SU-DHL-6 (cell line): ENCODE measurements at regions not wholly inside any gene's neighbourhood (a gene's known extent, or its start where the extent isn't known, plus 50 kb on each side); places are given as distances from the start of the nearest gene placed in this dataset.

Experiments
- H2AFZ ChIP-seq: fragments of 200-600 bp; sonication (generic); 2 replicates; pipeline ENCODE4 v1.6.1; 2014; ENCODE audit warnings: low read depth, mild to moderate bottlenecking, moderate library complexity, mixed read lengths, antibody characterized with exemption, low read length; ENCODE audit not compliant: severe bottlenecking
- H3F3A ChIP-seq: fragments of 200-600 bp; shearing (Covaris generic); 2 replicates; pipeline ENCODE4 v1.6.0; 2016; ENCODE audit warnings: antibody characterized with exemption, mild to moderate bottlenecking; ENCODE audit not compliant: insufficient read depth
- H3K27ac ChIP-seq: fragments of 200-600 bp; sonication (generic); 2 replicates; pipeline ENCODE4 v1.5.1; 2016; ENCODE audit warnings: low read depth, mild to moderate bottlenecking, low read length, moderate library complexity, mixed read lengths
- H3K27me3 ChIP-seq: fragments of 200-600 bp; sonication (generic), shearing (Covaris generic); 2 replicates; pipeline ENCODE4 v1.6.0; 2014; ENCODE audit warnings: mild to moderate bottlenecking, low read length
- H3K36me3 ChIP-seq: fragments of 200-600 bp; sonication (generic); 2 replicates; pipeline ENCODE4 v1.6.1; 2014; ENCODE audit warnings: mild to moderate bottlenecking, low read length, mixed read lengths
- H3K4me2 ChIP-seq: fragments of 300-600, 200-600 bp; shearing (Covaris generic), sonication (generic); 2 replicates; pipeline ENCODE4 v1.6.0; 2014; ENCODE audit warnings: low read length, low read depth, mild to moderate bottlenecking; ENCODE audit not compliant: poor library complexity, severe bottlenecking
- H3K4me3 ChIP-seq: fragments of 200-600 bp; sonication (generic); 2 replicates; pipeline ENCODE4 v1.5.1; 2014; ENCODE audit warnings: antibody characterized with exemption, low read length, mild to moderate bottlenecking, mixed read lengths; ENCODE audit not compliant: insufficient read depth, poor library complexity, severe bottlenecking
- H3K79me2 ChIP-seq: fragments of 200-600 bp; sonication (generic); 2 replicates; pipeline ENCODE4 v1.6.1; 2014; ENCODE audit warnings: mild to moderate bottlenecking, low read length, moderate library complexity; ENCODE audit not compliant: insufficient read depth
- H3K9ac ChIP-seq: fragments of 200-600 bp; sonication (generic); 2 replicates; pipeline ENCODE4 v1.7.0; 2014; ENCODE audit warnings: mild to moderate bottlenecking, low read length
- H3K9me2 ChIP-seq: fragments of 200-600 bp; sonication (generic); replicated peaks from 2 replicates; pipeline ENCODE4 v1.6.1; 2014; ENCODE audit warnings: low read length; ENCODE audit not compliant: insufficient read depth
- H3K9me3 ChIP-seq: fragments of 200-600 bp; sonication (generic); 2 replicates; pipeline ENCODE4 v1.6.1; 2014; ENCODE audit warnings: low read length, mixed read lengths; ENCODE audit not compliant: insufficient read depth
- H4K20me1 ChIP-seq: fragments of 200-600 bp; sonication (generic); 2 replicates; pipeline ENCODE4 v1.6.1; 2014; ENCODE audit warnings: low read depth, mild to moderate bottlenecking, antibody characterized with exemption, low read length, moderate library complexity, mixed read lengths
- EZH2phosphoT487 ChIP-seq: fragments of 200-600 bp; sonication (generic), shearing (Covaris generic); conservative IDR thresholded peaks from 2 replicates; pipeline ENCODE4 v1.6.1; 2018; ENCODE audit warnings: mild to moderate bottlenecking, antibody characterized with exemption, low read length, moderate library complexity, mixed read lengths
- TF ChIP-seq, protein P1 (sequence below): fragments of 200-600 bp; sonication (generic); IDR thresholded peaks from one replicate; pipeline ENCODE4 v1.5.1; 2017; ENCODE audit warnings: antibody characterized with exemption, mild to moderate bottlenecking, low read length, moderate library complexity; ENCODE audit not compliant: insufficient read depth, poor library complexity, severe bottlenecking

DNA sequence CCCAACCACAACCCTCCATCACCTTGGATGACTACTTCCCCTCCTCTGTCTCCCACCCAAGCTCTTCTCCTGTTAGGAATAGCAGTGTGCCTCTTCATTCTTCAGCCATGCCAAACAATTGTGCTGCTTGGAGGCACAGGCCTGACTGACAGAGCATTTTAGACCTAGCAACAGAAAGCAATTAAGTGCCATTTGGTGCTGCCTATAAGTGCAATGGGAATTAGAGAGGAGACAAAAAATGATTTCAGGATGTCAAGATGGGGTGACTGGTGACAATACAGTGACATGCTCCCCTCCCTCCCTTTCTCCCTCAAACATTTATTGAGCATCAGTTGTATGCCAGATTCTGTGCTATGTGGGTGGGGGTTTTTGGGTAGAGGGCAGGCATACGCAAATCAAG is 322.6 kb upstream of the MOCS1 start:
- H3F3A ChIP-seq: no peaks in the 10 kb centered on the region
- no peaks in the 10 kb centered on the region for H3K27me3 ChIP-seq
- TF ChIP-seq EZH2phosphoT487: no peak
- TF ChIP-seq, protein P1, sequence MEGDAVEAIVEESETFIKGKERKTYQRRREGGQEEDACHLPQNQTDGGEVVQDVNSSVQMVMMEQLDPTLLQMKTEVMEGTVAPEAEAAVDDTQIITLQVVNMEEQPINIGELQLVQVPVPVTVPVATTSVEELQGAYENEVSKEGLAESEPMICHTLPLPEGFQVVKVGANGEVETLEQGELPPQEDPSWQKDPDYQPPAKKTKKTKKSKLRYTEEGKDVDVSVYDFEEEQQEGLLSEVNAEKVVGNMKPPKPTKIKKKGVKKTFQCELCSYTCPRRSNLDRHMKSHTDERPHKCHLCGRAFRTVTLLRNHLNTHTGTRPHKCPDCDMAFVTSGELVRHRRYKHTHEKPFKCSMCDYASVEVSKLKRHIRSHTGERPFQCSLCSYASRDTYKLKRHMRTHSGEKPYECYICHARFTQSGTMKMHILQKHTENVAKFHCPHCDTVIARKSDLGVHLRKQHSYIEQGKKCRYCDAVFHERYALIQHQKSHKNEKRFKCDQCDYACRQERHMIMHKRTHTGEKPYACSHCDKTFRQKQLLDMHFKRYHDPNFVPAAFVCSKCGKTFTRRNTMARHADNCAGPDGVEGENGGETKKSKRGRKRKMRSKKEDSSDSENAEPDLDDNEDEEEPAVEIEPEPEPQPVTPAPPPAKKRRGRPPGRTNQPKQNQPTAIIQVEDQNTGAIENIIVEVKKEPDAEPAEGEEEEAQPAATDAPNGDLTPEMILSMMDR: no peak
- no peaks in the 10 kb centered on the region for H3K9me2 ChIP-seq
- no peak overlapping the region for H3K4me3 ChIP-seq
- H3K9ac ChIP-seq: no peak overlapping the region
- no peaks in the 10 kb centered on the region for H4K20me1 ChIP-seq
- H3K79me2 ChIP-seq: no peaks in the 10 kb centered on the region
- peaks cover 8% of the 10 kb centered on the region; the same call in 1 of the 2 replicates for H3K9me3 ChIP-seq
- no peaks in the 10 kb centered on the region for H3K36me3 ChIP-seq
- H3K27ac ChIP-seq: no peak overlapping the region
- no peak overlapping the region for H3K4me2 ChIP-seq
- no peak overlapping the region for H2AFZ ChIP-seq

DNA sequence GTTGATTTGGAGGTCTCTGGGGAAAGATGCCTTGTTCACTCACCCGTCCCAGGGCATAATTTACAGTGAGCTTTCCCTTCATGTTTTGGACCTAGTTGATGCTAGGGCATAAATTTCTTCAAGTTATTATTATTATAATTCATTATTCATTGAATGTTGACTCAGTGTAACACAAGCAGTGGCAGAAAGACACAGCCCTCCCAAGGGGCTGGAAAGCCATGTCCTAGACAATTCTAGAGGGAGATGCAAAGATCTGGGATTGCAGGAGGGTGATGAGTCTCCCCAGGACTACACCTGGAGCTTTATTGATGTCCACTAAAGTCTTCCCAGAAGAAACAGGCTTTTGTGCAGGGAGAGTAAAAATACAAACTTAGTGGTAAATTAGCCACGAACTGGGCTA is 322.0 kb upstream of the MOCS1 start:
- H2AFZ ChIP-seq: no peak overlapping the region
- no peak overlapping the region for H3K4me3 ChIP-seq
- H3K36me3 ChIP-seq: no peaks in the 10 kb centered on the region
- H3K9me3 ChIP-seq: peaks cover 7% of the 10 kb centered on the region; the same call in 1 of the 2 replicates
- H3K27ac ChIP-seq: no peak overlapping the region
- no peaks in the 10 kb centered on the region for H3K27me3 ChIP-seq
- H4K20me1 ChIP-seq: no peaks in the 10 kb centered on the region
- no peak for TF ChIP-seq EZH2phosphoT487
- no peak overlapping the region for H3K9ac ChIP-seq
- no peaks in the 10 kb centered on the region for H3K9me2 ChIP-seq
- no peak overlapping the region for H3K4me2 ChIP-seq
- H3F3A ChIP-seq: no peaks in the 10 kb centered on the region
- no peaks in the 10 kb centered on the region for H3K79me2 ChIP-seq

DNA sequence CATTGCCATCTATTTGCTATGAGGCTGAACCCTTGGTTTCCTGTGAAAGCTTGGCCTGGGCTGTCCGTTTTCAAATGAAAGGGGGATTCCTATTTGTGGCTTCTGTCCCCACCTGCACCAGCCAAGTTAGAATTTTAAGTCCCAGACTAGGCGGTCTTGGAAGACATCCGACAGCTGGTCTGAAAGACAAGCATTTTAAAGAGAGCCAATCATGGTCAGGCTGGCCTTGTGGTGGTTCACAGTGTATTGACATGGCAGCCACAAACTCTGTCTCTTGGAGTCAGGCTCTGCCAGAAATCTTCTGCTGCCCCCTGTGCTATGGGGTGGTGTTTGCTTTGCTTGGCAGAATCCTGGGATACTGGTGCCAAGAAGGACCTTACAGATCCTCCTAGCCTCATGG is 319.2 kb upstream of the MOCS1 start:
- no peak overlapping the region for H3K9ac ChIP-seq
- H3K4me3 ChIP-seq: no peak overlapping the region
- H3K27ac ChIP-seq: no peak overlapping the region
- H3K27me3 ChIP-seq: no peaks in the 10 kb centered on the region
- no peaks in the 10 kb centered on the region for H3F3A ChIP-seq
- H4K20me1 ChIP-seq: no peaks in the 10 kb centered on the region
- no peak overlapping the region for H2AFZ ChIP-seq
- no peaks in the 10 kb centered on the region for H3K9me2 ChIP-seq
- no peak overlapping the region for H3K4me2 ChIP-seq
- H3K36me3 ChIP-seq: no peaks in the 10 kb centered on the region
- H3K79me2 ChIP-seq: no peaks in the 10 kb centered on the region
- H3K9me3 ChIP-seq: no peaks in the 10 kb centered on the region
- TF ChIP-seq, protein P1: no peak
- no peak for TF ChIP-seq EZH2phosphoT487

DNA sequence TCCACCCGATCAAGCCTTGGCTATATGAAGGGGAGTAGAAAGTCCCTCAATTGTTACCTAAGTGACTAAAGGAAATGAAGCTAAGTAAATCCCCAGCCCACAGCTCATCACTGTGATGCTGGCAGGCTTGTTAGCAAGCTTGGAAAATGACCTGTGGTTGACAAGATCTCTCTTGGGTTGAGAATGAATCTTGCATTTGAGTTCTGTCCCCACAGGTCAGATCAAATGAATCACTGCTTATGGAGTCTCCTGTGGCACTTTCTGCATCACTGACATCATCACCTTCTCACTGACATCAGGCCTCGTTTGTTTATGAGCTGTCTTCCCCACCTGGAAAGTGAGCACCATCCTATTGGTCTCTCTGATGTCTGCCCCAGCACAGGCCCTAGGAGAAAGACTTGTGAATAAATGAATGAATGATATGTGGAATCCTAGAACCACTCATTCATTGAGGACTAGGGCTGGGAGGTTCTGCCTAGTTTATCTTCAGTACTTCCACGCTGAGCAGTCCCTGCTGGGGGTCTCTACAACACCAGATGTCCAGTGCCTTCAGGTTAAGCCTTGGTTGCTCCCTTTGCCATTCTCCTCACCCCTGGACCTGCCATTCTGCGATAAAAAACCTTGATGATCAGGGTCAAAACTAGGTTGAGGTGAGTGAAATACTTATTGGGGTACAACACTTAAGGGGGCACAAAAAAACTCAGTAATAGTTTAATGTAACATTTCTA is 318.4 kb upstream of the MOCS1 start:
- no peaks in the 10 kb centered on the region for H4K20me1 ChIP-seq
- H3K9me2 ChIP-seq: no peaks in the 10 kb centered on the region
- H3K4me3 ChIP-seq: no peak overlapping the region
- H3K36me3 ChIP-seq: no peaks in the 10 kb centered on the region
- no peak overlapping the region for H2AFZ ChIP-seq
- no peaks in the 10 kb centered on the region for H3K9me3 ChIP-seq
- H3K27ac ChIP-seq: no peak overlapping the region
- H3F3A ChIP-seq: no peaks in the 10 kb centered on the region
- no peak for TF ChIP-seq EZH2phosphoT487
- TF ChIP-seq, protein P1: no peak
- H3K4me2 ChIP-seq: no peak overlapping the region
- H3K27me3 ChIP-seq: no peaks in the 10 kb centered on the region
- no peak overlapping the region for H3K9ac ChIP-seq
- no peaks in the 10 kb centered on the region for H3K79me2 ChIP-seq
